Keratinocyte (primary cell): ENCODE measurements at regions not wholly inside any gene's neighbourhood (a gene's known extent, or its start where the extent isn't known, plus 50 kb on each side); places are given as distances from the start of the nearest gene placed in this dataset.
A peak's percentile ranks its signal among the peaks of the same experiment; 100 is the strongest.

Experiments
- DNase-seq: peaks from one replicate; pipeline ENCODE4 v3.0.0-alpha.2; 2011; ENCODE audit warnings: low read depth, missing footprints, low spot score
- FAIRE-seq: peaks from 2 replicates; lab custom pipeline; 2011; peaks lifted over from hg19 to GRCh38; lab: Jason Lieb, UNC
- H2AFZ ChIP-seq: 2 replicates; pipeline ENCODE4 v1.6.0; 2012; ENCODE audit warnings: low read length, control low read depth, inconsistent platforms; ENCODE audit not compliant: control insufficient read depth
- H3K27ac ChIP-seq: 2 replicates; pipeline ENCODE4 v1.5.1; 2011; ENCODE audit warnings: low read length; ENCODE audit not compliant: control insufficient read depth, insufficient read depth
- H3K27me3 ChIP-seq: 3 replicates; pipeline ENCODE4 v1.6.0; 2011; ENCODE audit warnings: low read length; ENCODE audit not compliant: control insufficient read depth, insufficient read depth; ENCODE audit errors: extremely low read depth
- H3K36me3 ChIP-seq, 2 experiments: 2 replicates in 1 of 2; 3 replicates in 1 of 2; pipeline ENCODE4 v1.5.1; 2011; ENCODE audit warnings: low read length in 2 of 2, mild to moderate bottlenecking in 1 of 2; ENCODE audit not compliant: control insufficient read depth in 2 of 2, insufficient read depth in 2 of 2; ENCODE audit errors: extremely low read depth in 1 of 2
- H3K4me1 ChIP-seq: 3 replicates; pipeline ENCODE4 v1.5.1; 2011; ENCODE audit warnings: low read length; ENCODE audit not compliant: control insufficient read depth, insufficient read depth; ENCODE audit errors: extremely low read depth
- H3K4me2 ChIP-seq: 3 replicates; pipeline ENCODE4 v1.6.0; 2011; ENCODE audit warnings: low read depth, low read length; ENCODE audit not compliant: control insufficient read depth, insufficient read depth; ENCODE audit errors: extremely low read depth
- H3K4me3 ChIP-seq, 3 experiments: fragments of 200-600 bp in 1 of 3; sonication (generic) in 1 of 3; 2 replicates in 2 of 3; 3 replicates in 1 of 3; pipeline ENCODE4 v1.5.1; 2011 to 2016; ENCODE audit warnings: low read length in 3 of 3, mild to moderate bottlenecking in 3 of 3, control low read depth in 2 of 3, inconsistent platforms in 1 of 3, low read depth in 1 of 3, mixed read lengths in 1 of 3, mixed run types in 1 of 3, moderate library complexity in 1 of 3; ENCODE audit not compliant: control insufficient read depth in 2 of 3, insufficient read depth in 2 of 3; ENCODE audit errors: extremely low read depth in 1 of 3
- H3K79me2 ChIP-seq: 2 replicates; pipeline ENCODE4 v1.6.0; 2012; ENCODE audit warnings: low read length; ENCODE audit not compliant: control insufficient read depth, insufficient read depth
- H3K9ac ChIP-seq: 3 replicates; pipeline ENCODE4 v1.6.0; 2011; ENCODE audit warnings: low read length; ENCODE audit not compliant: control insufficient read depth, insufficient read depth; ENCODE audit errors: extremely low read depth
- H3K9me1 ChIP-seq: 3 replicates; pipeline ENCODE4 v1.6.0; 2011; ENCODE audit warnings: low read length; ENCODE audit not compliant: control insufficient read depth, insufficient read depth; ENCODE audit errors: extremely low read depth
- H3K9me3 ChIP-seq: 2 replicates; pipeline ENCODE4 v1.5.1; 2012; ENCODE audit warnings: low read depth, low read length; ENCODE audit not compliant: control insufficient read depth
- H4K20me1 ChIP-seq: 3 replicates; pipeline ENCODE4 v1.6.0; 2011; ENCODE audit warnings: low read length; ENCODE audit not compliant: control insufficient read depth, insufficient read depth; ENCODE audit errors: extremely low read depth
- EZH2 ChIP-seq: IDR thresholded peaks from one replicate; pipeline ENCODE4 v1.6.1; 2012; ENCODE audit warnings: inconsistent platforms, mild to moderate bottlenecking, low read length, moderate library complexity
- dilution Hi-C: fragments of 300-500 bp; cut with MboI; formaldehyde crosslinking; loops from one replicate; pipeline ENCODE4 v1.7.0; 2020; ENCODE audit warnings: low sequenced_read_pairs; ENCODE audit not compliant: extremely low pct_ligation_motif_present
- small RNA-seq, 3 experiments: library from RNA; depleted of rRNA; stranded (forward); fragments of <200 nt; gene quantifications; one replicate each; pipeline ENCODE3, GENCODE V24; 2012; ENCODE audit warnings: low read depth in 3 of 3, low replicate concordance in 1 of 3; ENCODE audit not compliant: insufficient read length in 3 of 3
- TF ChIP-seq, protein P1 (sequence below), 3 experiments: IDR thresholded peaks in 1 of 3; conservative IDR thresholded peaks in 1 of 3; optimal IDR thresholded peaks in 1 of 3; 2 replicates in 2 of 3; 3 replicates in 1 of 3; pipeline versions ENCODE3 to v1.5.1; 2011; ENCODE audit warnings: low read length in 3 of 3, mild to moderate bottlenecking in 3 of 3, moderate library complexity in 2 of 3, control low read depth in 1 of 3, inconsistent platforms in 1 of 3; ENCODE audit not compliant: insufficient read depth in 2 of 3; ENCODE audit errors: extremely low read depth in 1 of 3

DNA sequence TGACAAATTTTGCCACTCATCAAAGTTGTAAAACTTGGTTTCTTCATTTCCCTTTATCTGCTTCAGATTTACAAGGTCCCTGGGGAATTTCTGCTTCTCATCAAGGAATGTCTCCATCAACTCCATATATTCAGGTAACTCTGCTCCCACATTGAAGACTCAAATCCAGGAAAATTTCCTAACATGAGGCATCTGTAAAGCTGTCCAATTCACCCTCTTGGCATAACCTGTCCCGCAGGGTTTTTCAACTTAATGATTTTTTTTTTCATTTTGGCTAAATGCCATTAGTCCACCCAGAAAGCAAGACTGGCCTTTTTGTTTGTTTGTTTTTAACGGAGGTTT, 50.2 kb upstream of the SLC30A5 start:
- Histone ChIP-seq H3K9me1 (no peaks in the 10 kb centered on the region), H3K27me3 (no peaks in the 10 kb centered on the region), H3K9ac (no peak overlapping the region), H3K4me3 (peak overlapping the region in 2 of 3 experiments; percentile 66 to 80), H3K79me2 (no peaks in the 10 kb centered on the region), H3K27ac (no peak overlapping the region), H3K4me2 (peak overlapping the region; percentile 87), H3K9me3 (no peaks in the 10 kb centered on the region), H3K4me1 (peaks cover 3% of the 10 kb centered on the region), H3K36me3 (no peaks in the 10 kb centered on the region), H2AFZ (peak overlapping the region; percentile 99), H4K20me1 (no peaks in the 10 kb centered on the region)
- dilution Hi-C loops = no loop called here
- TF ChIP-seq, protein P1, sequence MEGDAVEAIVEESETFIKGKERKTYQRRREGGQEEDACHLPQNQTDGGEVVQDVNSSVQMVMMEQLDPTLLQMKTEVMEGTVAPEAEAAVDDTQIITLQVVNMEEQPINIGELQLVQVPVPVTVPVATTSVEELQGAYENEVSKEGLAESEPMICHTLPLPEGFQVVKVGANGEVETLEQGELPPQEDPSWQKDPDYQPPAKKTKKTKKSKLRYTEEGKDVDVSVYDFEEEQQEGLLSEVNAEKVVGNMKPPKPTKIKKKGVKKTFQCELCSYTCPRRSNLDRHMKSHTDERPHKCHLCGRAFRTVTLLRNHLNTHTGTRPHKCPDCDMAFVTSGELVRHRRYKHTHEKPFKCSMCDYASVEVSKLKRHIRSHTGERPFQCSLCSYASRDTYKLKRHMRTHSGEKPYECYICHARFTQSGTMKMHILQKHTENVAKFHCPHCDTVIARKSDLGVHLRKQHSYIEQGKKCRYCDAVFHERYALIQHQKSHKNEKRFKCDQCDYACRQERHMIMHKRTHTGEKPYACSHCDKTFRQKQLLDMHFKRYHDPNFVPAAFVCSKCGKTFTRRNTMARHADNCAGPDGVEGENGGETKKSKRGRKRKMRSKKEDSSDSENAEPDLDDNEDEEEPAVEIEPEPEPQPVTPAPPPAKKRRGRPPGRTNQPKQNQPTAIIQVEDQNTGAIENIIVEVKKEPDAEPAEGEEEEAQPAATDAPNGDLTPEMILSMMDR (optimal IDR thresholded peaks at IDR 0.05 in 1 of 3, IDR thresholded peaks at IDR 0.05 in 1 of 3, conservative IDR thresholded peaks at IDR 0.05 in 1 of 3; ENCODE audit: extremely low read depth in 1 of 3, insufficient read depth in 2 of 3, low read length in 3 of 3) = no peak
- TF ChIP-seq EZH2 = no peak
- FAIRE-seq (no peak), DNase-seq (no peak)

Small RNA genes in the stretch of these regions (small RNA-seq; reads per million reads assigned to genes)
- 0 reads per million in 3 experiments for gene RF00096
- 0 reads per million in 3 experiments for gene RN7SKP251
- 0 reads per million in 3 experiments for gene VWA8P1
